Spleen (tissue), 11 donors: ENCODE measurements at regions not wholly inside any gene's neighbourhood (a gene's known extent, or its start where the extent isn't known, plus 50 kb on each side); places are given as distances from the start of the nearest gene placed in this dataset.

ENCODE experiments used
- DNase-seq: peaks from one replicate; pipeline ENCODE4 v3.0.0-alpha.2; 2020
- H3K27ac ChIP-seq, 8 donors: fragments of 200-600 bp; sonication (generic) in 7 of 8; 1 replicate in 4 of 8; 2 replicates in 4 of 8; pipeline versions ENCODE4 v1.5.0 to v1.8.0; 2016 to 2021; ENCODE audit warnings: inconsistent platforms in 4 of 8, mild to moderate bottlenecking in 4 of 8, moderate library complexity in 1 of 8
- H3K27me3 ChIP-seq, 7 donors: fragments of 200-600 bp; sonication (generic) in 6 of 7; replicated peaks in 1 of 7; 1 replicate in 4 of 7; 2 replicates in 3 of 7; pipeline versions ENCODE4 v1.5.0 to v1.8.0; 2016 to 2021; ENCODE audit warnings: inconsistent platforms in 3 of 7, mild to moderate bottlenecking in 1 of 7
- H3K36me3 ChIP-seq, 6 donors: fragments of 200-600 bp; sonication (generic) in 5 of 6; 1 replicate in 4 of 6; 2 replicates in 2 of 6; pipeline versions ENCODE4 v1.5.0 to v1.8.0; 2016 to 2021; ENCODE audit warnings: inconsistent platforms in 2 of 6
- H3K4me1 ChIP-seq, 6 donors: fragments of 200-600 bp; sonication (generic) in 5 of 6; 1 replicate in 3 of 6; 2 replicates in 3 of 6; pipeline versions ENCODE4 v1.5.0 to v1.8.0; 2016 to 2021; ENCODE audit warnings: inconsistent platforms in 3 of 6
- H3K4me3 ChIP-seq, 8 donors: fragments of 200-600 bp; sonication (generic) in 7 of 8; 1 replicate in 4 of 8; 2 replicates in 4 of 8; pipeline versions ENCODE4 v1.5.0 to v1.8.0; 2016 to 2021; ENCODE audit warnings: inconsistent platforms in 4 of 8, mild to moderate bottlenecking in 4 of 8, moderate library complexity in 2 of 8
- H3K9me3 ChIP-seq, 8 donors: fragments of 200-600 bp; sonication (generic) in 7 of 8; 1 replicate in 4 of 8; 2 replicates in 4 of 8; pipeline versions ENCODE4 v1.5.0 to v1.8.0; 2016 to 2021; ENCODE audit warnings: inconsistent platforms in 4 of 8
- POLR2A ChIP-seq, 3 donors: fragments of 450-650 bp; IDR thresholded peaks; one replicate each; pipeline ENCODE4 v1.5.1; 2017; ENCODE audit warnings: antibody characterized with exemption in 3 of 3, mild to moderate bottlenecking in 1 of 3
- POLR2AphosphoS5 ChIP-seq, 3 donors: sonication (generic); formaldehyde crosslinking; IDR thresholded peaks; one replicate each; pipeline ENCODE4 v1.5.1; 2017; ENCODE audit warnings: antibody characterized with exemption in 3 of 3
- WGBS, 5 donors: extraction: QIAGEN DNeasy Blood & Tissue Kit in 3 of 5; methylation state at CpG; one replicate each; pipeline versions ENCODE4 v1.1.5 to v1.1.7; 2013 to 2018; 5-methylcytosine and 5-hydroxymethylcytosine counted together
- intact Hi-C: fragments of 100-400 bp; cut with DNase I; formaldehyde crosslinking; loops from one replicate; pipeline ENCODE4 v1.15.0; 2023; ENCODE audit warnings: low total_unique reads
- TF ChIP-seq, protein P1 (sequence below), 11 experiments: fragments of 200-600 bp in 7 of 11; fragments of 450-650 bp in 4 of 11; sonication (generic) in 4 of 11; IDR thresholded peaks in 8 of 11; conservative IDR thresholded peaks in 3 of 11; 1 replicate in 7 of 11; 2 replicates in 4 of 11; pipeline versions ENCODE4 v1.4.0 to v1.8.0; 2016 to 2021; ENCODE audit warnings: antibody characterized with exemption in 11 of 11, inconsistent platforms in 4 of 11, mild to moderate bottlenecking in 1 of 11
- donor health status: healthy with polysubstance abuse.
- donor health status: DM: no; HTN: no; CAD: no; lungs with moderate emphysema.
- donor health status: DM: no; HTN: no; CAD: no.
- donor health status: Bipolar disorder and iron deficiency.
- donor health status: healthy.
- donor health status: DM: no; HTN: no; CAD: no.
- donor health status: DM: yes; HTN: yes; CAD: no.

DNA sequence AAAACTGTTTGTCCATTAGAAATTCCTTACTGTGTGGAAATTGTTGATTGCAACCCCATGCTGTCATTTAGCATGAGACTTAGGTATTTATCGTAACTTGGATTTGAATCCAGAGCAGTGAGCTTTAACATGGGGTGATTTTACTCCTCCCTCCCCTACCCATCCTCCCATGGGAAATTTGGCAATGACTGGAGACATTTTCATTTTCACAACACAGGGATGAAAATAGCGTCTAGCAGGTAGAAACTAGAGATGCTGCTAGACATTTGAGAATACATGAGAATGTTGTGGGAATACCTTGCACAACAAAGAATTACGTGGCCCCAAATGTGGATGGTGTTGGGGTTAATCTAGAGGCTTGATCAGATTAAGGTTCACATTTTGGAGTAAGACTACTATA is 191.3 kb upstream of the MPDZ start:
- Histone ChIP-seq H3K4me3 (no peak overlapping the region), H3K9me3 (peaks cover 0 to 18% (median 14%) of the 10 kb centered on the region in 8 donors), H3K27me3 (no peaks in the 10 kb centered on the region), H3K36me3 (no peaks in the 10 kb centered on the region), H3K4me1 (no peaks in the 10 kb centered on the region), H3K27ac (no peak overlapping the region)
- 71 to 87% (median 78%) methylated on average over 3 of the region's 3 CpGs for WGBS, 5 donors
- no peak for DNase-seq
- no peak for TF ChIP-seq POLR2AphosphoS5 (IDR thresholded peaks at IDR 0.05)
- TF ChIP-seq, protein P1, sequence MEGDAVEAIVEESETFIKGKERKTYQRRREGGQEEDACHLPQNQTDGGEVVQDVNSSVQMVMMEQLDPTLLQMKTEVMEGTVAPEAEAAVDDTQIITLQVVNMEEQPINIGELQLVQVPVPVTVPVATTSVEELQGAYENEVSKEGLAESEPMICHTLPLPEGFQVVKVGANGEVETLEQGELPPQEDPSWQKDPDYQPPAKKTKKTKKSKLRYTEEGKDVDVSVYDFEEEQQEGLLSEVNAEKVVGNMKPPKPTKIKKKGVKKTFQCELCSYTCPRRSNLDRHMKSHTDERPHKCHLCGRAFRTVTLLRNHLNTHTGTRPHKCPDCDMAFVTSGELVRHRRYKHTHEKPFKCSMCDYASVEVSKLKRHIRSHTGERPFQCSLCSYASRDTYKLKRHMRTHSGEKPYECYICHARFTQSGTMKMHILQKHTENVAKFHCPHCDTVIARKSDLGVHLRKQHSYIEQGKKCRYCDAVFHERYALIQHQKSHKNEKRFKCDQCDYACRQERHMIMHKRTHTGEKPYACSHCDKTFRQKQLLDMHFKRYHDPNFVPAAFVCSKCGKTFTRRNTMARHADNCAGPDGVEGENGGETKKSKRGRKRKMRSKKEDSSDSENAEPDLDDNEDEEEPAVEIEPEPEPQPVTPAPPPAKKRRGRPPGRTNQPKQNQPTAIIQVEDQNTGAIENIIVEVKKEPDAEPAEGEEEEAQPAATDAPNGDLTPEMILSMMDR (IDR thresholded peaks at IDR 0.05 in 8 of 11, conservative IDR thresholded peaks at IDR 0.05 in 3 of 11) = no peak
- TF ChIP-seq POLR2A (IDR thresholded peaks at IDR 0.05) = no peak
- intact Hi-C loops = no loop called here

DNA sequence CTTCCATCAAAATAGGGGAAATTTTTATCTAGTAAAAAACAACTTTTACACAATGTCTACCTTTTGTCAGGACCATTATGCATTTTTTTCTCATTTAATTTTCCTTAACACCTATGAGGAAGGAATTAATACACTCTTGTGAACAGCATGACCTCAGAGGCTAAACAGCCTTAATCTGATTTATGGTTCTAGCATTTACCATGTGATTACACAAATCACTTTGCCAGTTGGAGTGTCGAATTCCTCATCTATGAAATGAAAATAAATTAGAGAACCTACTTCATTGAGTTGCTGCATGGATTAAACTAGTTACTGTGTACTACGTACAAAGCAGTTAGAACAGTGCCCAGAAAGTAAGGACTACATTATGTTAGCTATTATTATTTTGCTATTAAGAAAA is 187.7 kb upstream of the MPDZ start:
- TF ChIP-seq POLR2AphosphoS5 (IDR thresholded peaks at IDR 0.05) (no peak), POLR2A (IDR thresholded peaks at IDR 0.05) (no peak)
- TF ChIP-seq, protein P1 (IDR thresholded peaks at IDR 0.05 in 8 of 11, conservative IDR thresholded peaks at IDR 0.05 in 3 of 11) = no peak
- Histone ChIP-seq H3K4me1 (no peaks in the 10 kb centered on the region), H3K27me3 (no peaks in the 10 kb centered on the region), H3K36me3 (no peaks in the 10 kb centered on the region), H3K9me3 (no peaks in the 10 kb centered on the region), H3K27ac (no peak overlapping the region), H3K4me3 (no peak overlapping the region)
- 41 to 59% (median 43%) methylated on average over 2 of the region's 2 CpGs for WGBS, 5 donors
- intact Hi-C loops = no loop called here
- DNase-seq = no peak

DNA sequence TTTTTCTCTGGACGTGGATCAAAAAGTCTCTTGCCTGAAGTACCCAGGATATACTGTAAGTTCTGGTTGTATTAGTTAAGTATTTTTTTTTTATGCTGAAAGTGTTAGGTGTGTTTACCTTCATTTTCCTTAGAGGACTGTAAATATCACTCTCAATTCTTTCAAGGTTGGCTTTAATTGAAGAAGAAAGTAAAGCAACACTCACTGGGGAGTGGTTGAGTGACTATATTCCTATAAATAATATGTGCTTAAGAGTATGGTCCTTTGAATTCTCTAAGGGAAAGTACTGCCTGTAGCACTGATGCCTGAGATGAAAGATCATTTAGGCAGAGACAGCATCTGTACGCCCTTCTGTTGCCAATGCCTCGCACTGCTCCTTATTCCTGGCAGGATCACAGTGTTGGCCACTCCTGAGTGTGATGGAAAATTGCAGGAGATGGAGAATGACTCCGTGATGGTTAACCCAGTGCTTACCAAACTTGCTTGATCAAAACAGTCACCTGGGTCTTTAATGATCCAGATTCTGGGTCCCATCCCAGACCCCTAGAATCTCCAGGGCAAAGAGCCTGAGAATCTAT is 182.0 kb upstream of the MPDZ start:
- 79 to 93% (median 85%) methylated on average over 4 of the region's 4 CpGs for WGBS, 5 donors
- H3K4me3 ChIP-seq = no peak overlapping the region
- H3K27me3 ChIP-seq = no peaks in the 10 kb centered on the region
- DNase-seq = no peak
- H3K36me3 ChIP-seq = no peaks in the 10 kb centered on the region
- no peaks in the 10 kb centered on the region for H3K4me1 ChIP-seq
- no peaks in the 10 kb centered on the region for H3K9me3 ChIP-seq
- intact Hi-C loops = no loop called here
- H3K27ac ChIP-seq = no peak overlapping the region
- no peak for TF ChIP-seq POLR2A (IDR thresholded peaks at IDR 0.05)
- TF ChIP-seq, protein P1 (IDR thresholded peaks at IDR 0.05 in 8 of 11, conservative IDR thresholded peaks at IDR 0.05 in 3 of 11) = no peak
- TF ChIP-seq POLR2AphosphoS5 (IDR thresholded peaks at IDR 0.05) = no peak

DNA sequence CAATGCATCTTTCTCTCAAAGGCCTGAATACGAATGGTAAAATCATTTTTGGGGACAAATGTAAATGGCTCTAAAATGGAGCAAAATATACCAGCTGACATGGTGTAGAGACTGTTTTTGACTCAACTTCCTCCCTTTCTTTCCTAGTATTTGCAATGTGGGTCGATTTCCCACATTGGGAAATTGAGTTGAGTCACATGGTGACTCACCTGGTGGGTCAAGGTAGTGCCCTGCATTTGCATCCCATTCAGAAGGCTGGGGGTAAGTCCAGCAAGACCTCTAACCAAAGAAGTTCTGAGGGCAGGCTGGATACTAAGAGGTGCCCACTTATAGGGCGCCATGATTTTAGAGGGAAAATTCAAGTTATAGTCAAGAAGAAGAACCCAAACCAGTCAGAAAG is 179.6 kb upstream of the MPDZ start:
- Histone ChIP-seq H3K27ac (no peak overlapping the region), H3K4me3 (no peak overlapping the region), H3K9me3 (no peaks in the 10 kb centered on the region), H3K27me3 (no peaks in the 10 kb centered on the region), H3K36me3 (no peaks in the 10 kb centered on the region), H3K4me1 (no peaks in the 10 kb centered on the region)
- intact Hi-C loops = no loop called here
- WGBS, 5 donors = 42 to 88% (median 74%) methylated on average over 3 of the region's 3 CpGs
- TF ChIP-seq POLR2AphosphoS5 (IDR thresholded peaks at IDR 0.05) (no peak), POLR2A (IDR thresholded peaks at IDR 0.05) (no peak)
- TF ChIP-seq, protein P1 (IDR thresholded peaks at IDR 0.05 in 8 of 11, conservative IDR thresholded peaks at IDR 0.05 in 3 of 11) = no peak
- DNase-seq = no peak
